CD14-positive monocyte (primary cell): ENCODE measurements at regions not wholly inside any gene's neighbourhood (a gene's known extent, or its start where the extent isn't known, plus 50 kb on each side); places are given as distances from the start of the nearest gene placed in this dataset.
A peak's percentile ranks its signal among the peaks of the same experiment; 100 is the strongest.

Experiments
- DNase-seq, 3 donors: peaks; one replicate each; pipeline ENCODE4 v3.0.0-alpha.2; 2011 to 2022
- H2AFZ ChIP-seq: 2 replicates; pipeline ENCODE4 v1.6.0; 2012; ENCODE audit warnings: mild to moderate bottlenecking, low read depth, low read length, inconsistent platforms; ENCODE audit not compliant: insufficient read depth, poor library complexity, severe bottlenecking
- H3K27ac ChIP-seq, 2 donors: 1 replicate in 1 of 2; 2 replicates in 1 of 2; pipeline ENCODE4 v1.5.1; 2012 to 2013; ENCODE audit warnings: low read length in 2 of 2, control low read depth in 1 of 2, inconsistent platforms in 1 of 2, low read depth in 1 of 2, mild to moderate bottlenecking in 1 of 2
- H3K27me3 ChIP-seq, 2 donors: one replicate each; pipeline versions ENCODE4 v1.6.0 to v1.6.1; 2011 to 2013; ENCODE audit warnings: low read length in 2 of 2; ENCODE audit not compliant: control insufficient read depth in 2 of 2, insufficient read depth in 2 of 2
- H3K36me3 ChIP-seq, 2 donors: replicated peaks in 1 of 2; 1 replicate in 1 of 2; 2 replicates in 1 of 2; pipeline versions ENCODE4 v1.5.1 to v1.6.1; 2012 to 2013; ENCODE audit warnings: low read length in 2 of 2, control low read depth in 1 of 2, inconsistent platforms in 1 of 2, mild to moderate bottlenecking in 1 of 2; ENCODE audit not compliant: insufficient read depth in 2 of 2, control insufficient read depth in 1 of 2
- H3K4me1 ChIP-seq, 2 donors: 1 replicate in 1 of 2; 2 replicates in 1 of 2; pipeline versions ENCODE4 v1.5.1 to v1.6.1; 2012 to 2013; ENCODE audit warnings: low read length in 2 of 2, control low read depth in 1 of 2, inconsistent platforms in 1 of 2, mild to moderate bottlenecking in 1 of 2, moderate library complexity in 1 of 2; ENCODE audit not compliant: insufficient read depth in 2 of 2, control insufficient read depth in 1 of 2
- H3K4me2 ChIP-seq: replicated peaks from 2 replicates; pipeline ENCODE3; 2012; ENCODE audit warnings: low read length, moderate library complexity, mild to moderate bottlenecking; ENCODE audit not compliant: poor library complexity, severe bottlenecking; ENCODE audit errors: extremely low read depth
- H3K4me3 ChIP-seq, 3 experiments: fragments of 200-600 bp in 1 of 3; sonication (generic) in 1 of 3; replicated peaks in 1 of 3; 1 replicate in 2 of 3; 2 replicates in 1 of 3; pipeline ENCODE4 v1.5.1; 2011 to 2013; ENCODE audit warnings: low read length in 3 of 3, mild to moderate bottlenecking in 3 of 3, control low read depth in 2 of 3, low read depth in 2 of 3, inconsistent platforms in 1 of 3, moderate library complexity in 1 of 3
- H3K79me2 ChIP-seq: 2 replicates; pipeline ENCODE4 v1.6.0; 2012; ENCODE audit warnings: mild to moderate bottlenecking, control low read depth, inconsistent platforms, low read length, moderate library complexity; ENCODE audit not compliant: insufficient read depth
- H3K9ac ChIP-seq: 2 replicates; pipeline ENCODE4 v1.6.0; 2017; ENCODE audit warnings: low read length, mild to moderate bottlenecking; ENCODE audit not compliant: insufficient read depth, poor library complexity, severe bottlenecking
- H3K9me3 ChIP-seq, 2 donors: replicated peaks in 1 of 2; 1 replicate in 1 of 2; 2 replicates in 1 of 2; pipeline versions ENCODE4 v1.5.1 to v1.6.1; 2012 to 2013; ENCODE audit warnings: low read length in 2 of 2, control low read depth in 1 of 2; ENCODE audit not compliant: control insufficient read depth in 1 of 2, insufficient read depth in 1 of 2
- H4K20me1 ChIP-seq: 2 replicates; pipeline ENCODE4 v1.6.0; 2012; ENCODE audit warnings: mild to moderate bottlenecking, low read length, control low read depth, moderate library complexity; ENCODE audit not compliant: insufficient read depth
- H3K27ac Mint-ChIP-seq, 7 donors: one replicate each; pipeline ENCODE4 v1.8.0; 2020; ENCODE audit warnings: mild to moderate bottlenecking in 7 of 7, mixed read lengths in 7 of 7, moderate library complexity in 6 of 7, inconsistent platforms in 2 of 7
- H3K27me3 Mint-ChIP-seq, 3 donors: one replicate each; pipeline ENCODE4 v1.8.0; 2021 to 2022; ENCODE audit warnings: low read depth in 3 of 3, mild to moderate bottlenecking in 3 of 3, mixed read lengths in 3 of 3, moderate library complexity in 3 of 3, inconsistent platforms in 1 of 3
- H3K36me3 Mint-ChIP-seq, 2 donors: one replicate each; pipeline ENCODE4 v1.8.0; 2020; ENCODE audit warnings: mixed read lengths in 2 of 2, inconsistent platforms in 1 of 2, mild to moderate bottlenecking in 1 of 2
- H3K4me1 Mint-ChIP-seq: one replicate; pipeline ENCODE4 v1.8.0; 2020; ENCODE audit warnings: mild to moderate bottlenecking, mixed read lengths
- H3K4me3 Mint-ChIP-seq, 2 donors: one replicate each; pipeline ENCODE4 v1.8.0; 2020; ENCODE audit warnings: mild to moderate bottlenecking in 2 of 2, mixed read lengths in 2 of 2, moderate library complexity in 1 of 2
- H3K9me3 Mint-ChIP-seq, 7 donors: one replicate each; pipeline ENCODE4 v1.8.0; 2020 to 2022; ENCODE audit warnings: mixed read lengths in 7 of 7, mild to moderate bottlenecking in 6 of 7, moderate library complexity in 6 of 7, inconsistent platforms in 2 of 7
- CTCF ChIP-seq: fragments of 200-600 bp; IDR thresholded peaks from one replicate; pipeline ENCODE4 v1.8.0; 2022; ENCODE audit warnings: antibody characterized with exemption, mild to moderate bottlenecking
- WGBS: methylation state at CpG from one replicate; pipeline ENCODE4 v1.1.5; 2013; ENCODE audit warnings: missing lambda C conversion rate; ENCODE audit not compliant: insufficient coverage; 5-methylcytosine and 5-hydroxymethylcytosine counted together
- intact Hi-C, 2 donors: fragments of 100-400 bp; cut with micrococcal nuclease; formaldehyde crosslinking; loops; one replicate each; pipeline versions ENCODE4 v1.15.0 to v1.15.1; 2023

DNA sequence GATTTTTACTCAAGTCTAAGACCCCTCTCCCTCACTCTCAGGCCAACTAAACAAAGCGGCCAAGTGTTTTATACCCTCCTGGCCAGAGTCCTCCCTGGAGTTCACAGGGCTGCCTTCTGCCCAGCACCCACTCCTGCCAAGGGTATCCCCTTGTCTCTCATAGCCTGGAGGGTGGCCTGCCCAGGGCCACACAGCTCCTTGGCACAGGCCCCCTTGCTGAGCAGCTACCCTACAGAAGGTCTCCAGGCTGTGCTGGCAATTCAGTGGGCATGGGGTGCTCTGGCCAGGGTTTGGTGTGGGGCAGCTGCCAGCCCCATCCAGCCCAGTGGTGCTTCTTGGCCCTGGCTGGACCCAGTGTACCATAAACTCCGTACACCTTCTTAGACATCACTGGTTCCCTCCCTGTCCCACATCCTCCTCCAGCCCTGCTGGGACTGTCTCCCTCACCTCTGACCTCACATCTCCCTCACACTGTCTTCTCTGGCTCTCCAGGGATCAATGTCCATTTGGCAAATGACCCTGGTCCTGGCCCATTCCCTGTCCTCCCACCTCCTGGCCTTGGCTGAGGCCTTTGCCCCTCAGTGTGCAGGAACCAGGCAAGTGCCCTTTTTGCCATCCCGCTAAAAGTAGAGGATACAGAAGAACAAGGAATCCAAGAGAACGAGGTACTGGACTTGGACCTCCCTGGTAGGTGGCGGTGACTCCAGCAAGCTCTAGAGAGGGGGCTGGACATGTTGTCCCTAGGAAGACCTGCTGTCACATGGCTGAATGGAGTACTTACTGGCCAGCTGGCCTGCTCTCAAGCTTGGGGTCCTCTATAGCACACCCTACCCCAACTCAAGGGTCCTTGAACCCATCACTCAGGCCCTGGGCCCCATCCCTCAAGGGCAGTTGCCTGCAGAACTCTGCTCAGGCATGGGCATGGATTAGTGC lies 50.0 kb upstream of the TRPM1 start:
- Mint-ChIP-seq H3K9me3 (peaks cover 0 to 15% (median 0%) of the 10 kb centered on the region in 7 donors), H3K27ac (peak overlapping the region in 1 of 7 donors; percentile 46), H3K36me3 (no peaks in the 10 kb centered on the region), H3K27me3 (peaks cover 2 to 10% (median 6%) of the 10 kb centered on the region in 3 donors), H3K4me3 (peak overlapping the region in 1 of 2 donors; percentile 21), H3K4me1 (no peaks in the 10 kb centered on the region)
- TF ChIP-seq CTCF = no peak
- Histone ChIP-seq H2AFZ (no peak overlapping the region), H3K27me3 (no peaks in the 10 kb centered on the region), H3K4me2 (no peak overlapping the region), H3K9me3 (no peaks in the 10 kb centered on the region), H4K20me1 (no peaks in the 10 kb centered on the region), H3K9ac (no peak overlapping the region), H3K4me3 (no peak overlapping the region), H3K27ac (no peak overlapping the region), H3K4me1 (no peaks in the 10 kb centered on the region), H3K79me2 (no peaks in the 10 kb centered on the region), H3K36me3 (no peaks in the 10 kb centered on the region)
- no peak for DNase-seq
- 98% methylated on average over 5 of the region's 5 CpGs for WGBS
- intact Hi-C loops = no loop called here

DNA sequence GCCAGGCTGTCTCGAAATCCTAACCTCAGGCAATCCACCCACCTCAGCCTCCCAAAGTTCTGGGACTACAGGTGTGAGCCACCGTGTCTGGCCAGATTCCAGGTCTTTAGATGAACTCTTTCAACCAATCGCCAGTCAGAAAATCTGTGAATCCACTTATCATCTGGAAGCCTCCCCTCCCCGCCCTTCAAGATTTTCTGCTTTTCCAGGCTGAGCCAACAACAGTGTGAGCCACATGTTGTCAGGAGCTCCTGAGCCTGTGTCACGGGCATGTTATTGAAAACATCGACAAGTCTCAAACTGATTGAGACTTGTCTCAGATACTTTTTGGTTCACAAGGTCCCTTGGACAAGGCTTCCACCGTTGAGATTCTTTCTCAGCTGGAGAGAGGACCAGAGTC lies 52.0 kb upstream of the TRPM1 start:
- H3K9me3 Mint-ChIP-seq = peaks cover 0 to 15% (median 0%) of the 10 kb centered on the region in 7 donors
- no peak for DNase-seq
- Histone ChIP-seq H2AFZ (no peak overlapping the region), H3K9me3 (no peaks in the 10 kb centered on the region), H3K9ac (no peak overlapping the region), H3K27me3 (no peaks in the 10 kb centered on the region), H3K4me2 (no peak overlapping the region), H3K4me3 (no peak overlapping the region), H3K36me3 (no peaks in the 10 kb centered on the region), H4K20me1 (no peaks in the 10 kb centered on the region), H3K27ac (no peak overlapping the region), H3K79me2 (no peaks in the 10 kb centered on the region), H3K4me1 (no peaks in the 10 kb centered on the region)
- H3K4me1 Mint-ChIP-seq = no peaks in the 10 kb centered on the region
- no peaks in the 10 kb centered on the region for H3K36me3 Mint-ChIP-seq
- no peak overlapping the region for H3K4me3 Mint-ChIP-seq
- no peak for TF ChIP-seq CTCF
- 91% methylated on average over 7 of the region's 7 CpGs for WGBS
- peaks cover 2 to 10% (median 6%) of the 10 kb centered on the region in 3 donors for H3K27me3 Mint-ChIP-seq
- intact Hi-C loops = no loop called here
- no peak overlapping the region for H3K27ac Mint-ChIP-seq
